ENCODE measurements at regions not wholly inside any gene's neighbourhood (a gene's known extent, or its start where the extent isn't known, plus 50 kb on each side); places are given as distances from the start of the nearest gene placed in this dataset.

DNA sequence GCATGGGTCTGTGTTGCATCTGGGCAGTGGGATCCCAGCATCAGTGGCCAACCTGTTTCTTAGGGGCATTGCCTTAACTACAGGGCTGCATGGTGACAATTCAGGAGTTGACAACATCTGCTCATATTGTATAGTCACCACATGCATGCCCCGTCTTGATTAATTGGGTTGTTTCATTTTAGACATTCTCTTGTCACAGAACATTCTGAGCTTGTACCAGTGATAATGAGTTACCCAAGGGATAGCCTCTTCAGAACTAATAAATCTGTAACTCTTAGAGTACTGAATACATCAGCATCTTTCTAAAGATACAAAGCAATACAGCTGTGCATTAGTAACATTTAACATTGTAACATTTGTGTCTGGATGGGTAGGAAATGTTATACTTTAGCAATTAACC, 426.5 kb upstream of the CD180 start:
- TF ChIP-seq ZBTB20 (tag by site-specific recombination; IDR thresholded peaks at IDR 0.05) = no peak
- TF ChIP-seq, protein P1, sequence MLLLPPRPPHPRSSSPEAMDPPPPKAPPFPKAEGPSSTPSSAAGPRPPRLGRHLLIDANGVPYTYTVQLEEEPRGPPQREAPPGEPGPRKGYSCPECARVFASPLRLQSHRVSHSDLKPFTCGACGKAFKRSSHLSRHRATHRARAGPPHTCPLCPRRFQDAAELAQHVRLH (tag by site-specific recombination; IDR thresholded peaks at IDR 0.05) = no peak
- no peak for TF ChIP-seq SALL2 (tag by site-specific recombination; IDR thresholded peaks at IDR 0.05; ENCODE audit: borderline replicate concordance)
- no peak for TF ChIP-seq ZNF155 (tag by site-specific recombination; IDR thresholded peaks at IDR 0.05)
- TF ChIP-seq BCL11A (tag by site-specific recombination; IDR thresholded peaks at IDR 0.05; ENCODE audit: low read depth) = no peak
- TF ChIP-seq, protein P2, sequence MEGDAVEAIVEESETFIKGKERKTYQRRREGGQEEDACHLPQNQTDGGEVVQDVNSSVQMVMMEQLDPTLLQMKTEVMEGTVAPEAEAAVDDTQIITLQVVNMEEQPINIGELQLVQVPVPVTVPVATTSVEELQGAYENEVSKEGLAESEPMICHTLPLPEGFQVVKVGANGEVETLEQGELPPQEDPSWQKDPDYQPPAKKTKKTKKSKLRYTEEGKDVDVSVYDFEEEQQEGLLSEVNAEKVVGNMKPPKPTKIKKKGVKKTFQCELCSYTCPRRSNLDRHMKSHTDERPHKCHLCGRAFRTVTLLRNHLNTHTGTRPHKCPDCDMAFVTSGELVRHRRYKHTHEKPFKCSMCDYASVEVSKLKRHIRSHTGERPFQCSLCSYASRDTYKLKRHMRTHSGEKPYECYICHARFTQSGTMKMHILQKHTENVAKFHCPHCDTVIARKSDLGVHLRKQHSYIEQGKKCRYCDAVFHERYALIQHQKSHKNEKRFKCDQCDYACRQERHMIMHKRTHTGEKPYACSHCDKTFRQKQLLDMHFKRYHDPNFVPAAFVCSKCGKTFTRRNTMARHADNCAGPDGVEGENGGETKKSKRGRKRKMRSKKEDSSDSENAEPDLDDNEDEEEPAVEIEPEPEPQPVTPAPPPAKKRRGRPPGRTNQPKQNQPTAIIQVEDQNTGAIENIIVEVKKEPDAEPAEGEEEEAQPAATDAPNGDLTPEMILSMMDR (tag by site-specific recombination; IDR thresholded peaks at IDR 0.05) = no peak
- TF ChIP-seq SP2 (tag by site-specific recombination; IDR thresholded peaks at IDR 0.05) = no peak
- TF ChIP-seq ZNF391 (tag by site-specific recombination; IDR thresholded peaks at IDR 0.05; ENCODE audit: borderline replicate concordance, low read depth) = no peak
- TF ChIP-seq ZNF624 (tag by site-specific recombination; IDR thresholded peaks at IDR 0.05) = no peak
- TF ChIP-seq KLF10 (tag by site-specific recombination; IDR thresholded peaks at IDR 0.05) = no peak
- TF ChIP-seq MYNN (tag by site-specific recombination; IDR thresholded peaks at IDR 0.05; ENCODE audit: borderline replicate concordance) = no peak
- TF ChIP-seq ZNF274 (IDR thresholded peaks at IDR 0.05; ENCODE audit: low read length) = no peak
- no peak for TF ChIP-seq ZNF274 (tag by site-specific recombination; IDR thresholded peaks at IDR 0.05; ENCODE audit: borderline replicate concordance)
- no peak for TF ChIP-seq ZNF174 (tag by site-specific recombination; IDR thresholded peaks at IDR 0.05)
- TF ChIP-seq, protein P3, sequence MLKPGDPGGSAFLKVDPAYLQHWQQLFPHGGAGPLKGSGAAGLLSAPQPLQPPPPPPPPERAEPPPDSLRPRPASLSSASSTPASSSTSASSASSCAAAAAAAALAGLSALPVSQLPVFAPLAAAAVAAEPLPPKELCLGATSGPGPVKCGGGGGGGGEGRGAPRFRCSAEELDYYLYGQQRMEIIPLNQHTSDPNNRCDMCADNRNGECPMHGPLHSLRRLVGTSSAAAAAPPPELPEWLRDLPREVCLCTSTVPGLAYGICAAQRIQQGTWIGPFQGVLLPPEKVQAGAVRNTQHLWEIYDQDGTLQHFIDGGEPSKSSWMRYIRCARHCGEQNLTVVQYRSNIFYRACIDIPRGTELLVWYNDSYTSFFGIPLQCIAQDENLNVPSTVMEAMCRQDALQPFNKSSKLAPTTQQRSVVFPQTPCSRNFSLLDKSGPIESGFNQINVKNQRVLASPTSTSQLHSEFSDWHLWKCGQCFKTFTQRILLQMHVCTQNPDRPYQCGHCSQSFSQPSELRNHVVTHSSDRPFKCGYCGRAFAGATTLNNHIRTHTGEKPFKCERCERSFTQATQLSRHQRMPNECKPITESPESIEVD (tag by site-specific recombination; IDR thresholded peaks at IDR 0.05) = no peak

Measured in HEK293 (cell line).